ENCODE measurements at regions not wholly inside any gene's neighbourhood (a gene's known extent, or its start where the extent isn't known, plus 50 kb on each side); places are given as distances from the start of the nearest gene placed in this dataset.

DNA sequence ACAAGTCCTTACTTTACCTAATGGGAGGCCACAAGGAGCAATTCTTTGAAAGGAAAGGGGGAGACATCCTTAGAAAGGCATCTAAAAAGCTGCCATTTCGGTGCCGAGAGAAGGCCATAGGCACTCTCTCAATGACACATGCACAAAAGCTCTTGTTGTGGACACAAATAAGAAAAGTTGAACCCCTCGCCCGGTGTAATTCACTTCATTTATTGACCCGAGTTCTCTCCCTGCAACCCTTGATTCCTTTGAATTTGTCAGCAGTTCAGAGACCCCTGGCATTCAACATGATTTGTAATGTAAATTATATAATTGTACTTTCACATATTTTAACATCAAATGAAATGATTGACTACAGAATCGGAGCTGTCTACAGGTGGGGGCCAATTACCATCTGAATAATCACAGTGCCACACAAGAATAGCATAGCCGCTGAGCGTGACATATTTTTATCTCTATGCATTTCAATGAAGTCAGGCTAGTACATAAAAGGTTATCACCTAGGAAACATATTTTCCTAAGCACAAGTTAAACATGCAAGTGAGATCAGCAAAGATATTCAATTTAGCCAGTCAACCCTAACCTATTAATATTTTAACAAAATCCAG lies 66.7 kb downstream of the IRX6 start:
- no peak for TF ChIP-seq CTCF (IDR thresholded peaks at IDR 0.05)
- DNase-seq (ENCODE audit: low spot score), result no peak
- ATAC-seq (ENCODE audit: low FRiP score), result no peak

DNA sequence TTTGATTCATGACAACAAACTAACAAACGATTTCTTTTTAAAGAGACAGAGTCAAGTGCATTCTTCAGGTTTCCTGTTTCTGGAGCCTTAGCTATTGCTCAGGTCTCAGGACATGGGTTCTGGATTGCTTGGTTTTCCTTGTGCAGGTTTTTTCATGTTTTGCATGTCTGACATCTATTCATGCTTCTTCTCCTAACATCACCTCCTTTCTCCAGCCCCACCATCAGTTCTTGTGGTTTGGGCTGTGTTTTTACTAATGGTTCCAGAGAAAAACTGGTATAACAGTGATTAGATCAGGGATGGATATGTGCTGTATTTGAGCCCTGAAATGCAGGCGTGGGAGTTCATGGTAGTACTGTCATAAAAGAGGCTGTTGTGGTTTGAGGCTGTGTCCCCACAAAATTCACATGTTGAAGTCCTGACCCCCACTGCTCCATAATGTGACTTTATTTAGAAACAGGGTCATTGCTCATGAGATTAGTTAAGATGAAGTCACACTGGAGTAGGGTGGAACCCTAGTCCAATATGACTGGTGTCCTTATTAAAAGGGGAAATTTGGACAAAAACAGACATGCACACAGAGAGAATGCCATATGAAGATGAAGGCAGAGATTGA lies 67.9 kb downstream of the IRX6 start:
- TF ChIP-seq CTCF (IDR thresholded peaks at IDR 0.05), result no peak
- DNase-seq (ENCODE audit: low spot score), result no peak
- ATAC-seq (ENCODE audit: low FRiP score), result no peak

DNA sequence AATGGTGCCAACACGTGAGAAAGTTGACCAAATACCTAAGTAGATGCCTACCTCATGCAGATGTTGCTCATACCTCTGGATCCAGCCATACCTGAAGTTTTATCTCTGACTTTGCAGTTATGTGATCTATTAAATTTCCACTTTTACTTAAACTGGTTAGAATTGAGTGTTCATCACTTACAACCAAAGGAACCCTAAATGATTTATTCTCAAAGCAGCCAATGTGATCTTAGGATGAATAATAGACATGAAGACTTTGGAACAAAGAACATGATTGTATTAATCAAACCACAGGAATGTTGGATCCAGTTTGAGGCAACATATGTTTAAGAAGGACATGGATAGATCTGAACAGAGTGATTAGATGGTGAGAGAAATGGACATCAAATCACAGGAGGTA lies 68.7 kb downstream of the IRX6 start:
- no peak for ATAC-seq (ENCODE audit: low FRiP score)
- no peak for TF ChIP-seq CTCF (IDR thresholded peaks at IDR 0.05)

DNA sequence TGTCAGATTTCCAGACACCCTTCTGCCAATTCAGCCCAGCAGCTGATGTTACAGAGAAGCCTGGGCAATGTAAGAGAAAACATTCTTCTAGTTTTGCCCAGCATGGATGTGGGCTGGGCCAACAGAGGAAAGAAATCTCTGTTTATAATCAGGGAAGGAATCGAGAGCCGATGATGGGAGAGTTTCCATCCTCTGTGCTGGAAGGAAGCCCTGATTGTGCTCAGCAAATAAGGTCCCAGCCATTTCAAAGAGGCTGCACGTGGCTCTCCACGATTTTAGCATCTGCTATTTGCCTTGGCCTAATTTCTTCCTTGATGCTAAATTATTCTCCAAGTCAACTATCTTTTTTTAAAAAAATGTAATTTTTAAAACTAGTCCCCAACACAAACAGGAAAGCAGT lies 70.0 kb downstream of the IRX6 start:
- ATAC-seq (ENCODE audit: low FRiP score) (no peak), DNase-seq (ENCODE audit: low spot score) (no peak)
- TF ChIP-seq CTCF (IDR thresholded peaks at IDR 0.05), result no peak

More for the DNA sequence above, 68.7 kb downstream of the IRX6 start:
- no peak for DNase-seq (ENCODE audit: low spot score)

DNA sequence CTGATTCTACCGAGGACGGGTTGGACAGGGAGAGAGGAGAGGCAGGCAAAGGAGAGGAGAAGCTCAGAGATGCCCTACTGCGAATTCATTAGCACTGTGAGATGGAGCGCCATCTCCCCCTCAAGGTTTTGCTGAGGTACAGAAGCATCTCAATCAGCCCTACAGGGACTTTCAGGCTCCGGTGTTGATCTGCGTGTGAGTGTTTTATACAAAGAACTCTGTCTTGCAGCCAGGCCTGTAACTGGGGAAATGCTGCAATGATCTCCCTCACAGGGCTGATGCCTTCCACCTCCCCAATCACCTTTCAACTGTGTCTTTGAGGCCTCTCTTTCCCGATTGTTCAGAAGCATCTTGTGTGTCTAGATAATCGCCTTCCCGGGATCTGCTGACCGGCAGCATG lies 74.8 kb downstream of the IRX6 start:
- DNase-seq (ENCODE audit: low spot score), result no peak
- TF ChIP-seq CTCF (IDR thresholded peaks at IDR 0.05), result no peak
- ATAC-seq (ENCODE audit: low FRiP score), result no peak

DNA sequence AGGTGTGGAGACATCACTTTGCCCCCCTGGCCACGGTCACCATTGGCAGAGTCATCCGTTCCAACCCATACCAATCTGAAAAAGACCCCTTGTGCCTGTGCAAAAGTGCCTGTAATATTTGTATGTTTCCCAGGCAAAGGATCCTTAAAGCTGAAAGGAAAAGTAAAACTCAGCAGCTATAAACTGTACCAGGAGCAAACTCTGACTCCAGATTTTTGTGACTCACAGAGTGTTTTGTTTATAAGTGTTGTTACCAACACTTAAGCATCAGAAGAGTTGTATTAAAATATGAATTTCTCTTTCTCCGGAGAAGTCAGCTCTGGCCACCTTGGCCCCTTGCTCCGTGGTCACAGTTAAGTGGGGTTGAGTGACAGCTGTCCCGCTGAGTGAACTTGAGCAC lies 75.9 kb downstream of the IRX6 start:
- no peak for DNase-seq (ENCODE audit: low spot score)
- ATAC-seq (ENCODE audit: low FRiP score), result no peak
- no peak for TF ChIP-seq CTCF (IDR thresholded peaks at IDR 0.05)

GRCh38 chr16:55401046-55401445 lies 77.0 kb downstream of the IRX6 start:
- no peak for TF ChIP-seq CTCF (IDR thresholded peaks at IDR 0.05)

More at GRCh38 chr16:55401046-55401445, 77.0 kb downstream of the IRX6 start:
- no peak for ATAC-seq (ENCODE audit: low FRiP score)
- DNase-seq (ENCODE audit: low spot score), result no peak
